HG03066 (cell line): ENCODE measurements at regions not wholly inside any gene's neighbourhood (a gene's known extent, or its start where the extent isn't known, plus 50 kb on each side); places are given as distances from the start of the nearest gene placed in this dataset.
"Not testable (repeated sequence)": the region's sequence is repeated elsewhere in the genome, so short reads cannot be mapped to it uniquely, and the experiment has no call there.

Experiments used
- ATAC-seq: cut with Tn5 transposase; IDR thresholded peaks from one replicate; pipeline ENCODE4 v1.9.1; 2021; ENCODE audit warnings: low read depth; ENCODE audit not compliant: unreplicated experiment

- ATAC-seq, result no peak
These were observed 154.7 kb upstream of the DGKB start for GRCh38 chr7:15057272-15057671.

DNA sequence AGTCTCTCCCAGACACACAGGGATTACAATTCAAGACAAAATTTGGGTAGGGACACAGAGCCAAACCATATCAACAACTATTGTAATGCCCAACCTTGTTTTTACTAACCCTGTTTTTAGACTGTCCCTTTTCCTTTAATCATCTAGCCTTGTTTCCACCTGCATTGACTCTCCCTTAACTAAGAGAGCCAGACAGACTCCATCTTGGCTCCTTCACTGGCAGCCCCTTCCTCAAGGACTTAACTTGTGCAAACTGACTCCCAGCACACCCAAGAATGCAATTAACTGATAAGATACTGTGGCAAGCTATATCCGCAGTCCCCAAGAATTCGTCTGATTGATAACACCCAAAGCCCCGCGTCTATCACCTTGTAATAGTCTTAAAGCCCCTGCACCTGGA lies 151.8 kb upstream of the DGKB start:
- not testable (repeated sequence) for ATAC-seq

GRCh38 chr7:15049157-15049556 lies 146.6 kb upstream of the DGKB start:
- ATAC-seq, result no peak

DNA sequence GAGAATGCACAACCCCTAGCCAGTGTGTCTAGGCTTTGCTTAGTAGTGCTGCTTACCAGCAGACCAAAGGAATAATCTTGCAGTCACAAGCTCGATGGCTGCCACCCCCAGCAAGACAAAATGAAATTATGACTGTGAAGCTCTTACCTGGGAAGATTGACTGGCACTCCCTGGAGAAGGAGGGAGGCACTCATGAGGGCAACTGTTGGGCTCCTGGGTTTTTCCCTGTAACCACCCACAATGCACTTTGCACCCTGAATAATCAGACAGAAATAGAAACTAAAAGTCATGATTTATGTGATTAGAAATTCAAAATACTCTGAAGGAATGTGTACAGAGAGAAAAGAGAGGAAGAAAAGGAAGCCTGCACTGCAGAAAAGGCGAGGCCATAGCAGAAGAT lies 144.3 kb upstream of the DGKB start:
- ATAC-seq, result no peak

DNA sequence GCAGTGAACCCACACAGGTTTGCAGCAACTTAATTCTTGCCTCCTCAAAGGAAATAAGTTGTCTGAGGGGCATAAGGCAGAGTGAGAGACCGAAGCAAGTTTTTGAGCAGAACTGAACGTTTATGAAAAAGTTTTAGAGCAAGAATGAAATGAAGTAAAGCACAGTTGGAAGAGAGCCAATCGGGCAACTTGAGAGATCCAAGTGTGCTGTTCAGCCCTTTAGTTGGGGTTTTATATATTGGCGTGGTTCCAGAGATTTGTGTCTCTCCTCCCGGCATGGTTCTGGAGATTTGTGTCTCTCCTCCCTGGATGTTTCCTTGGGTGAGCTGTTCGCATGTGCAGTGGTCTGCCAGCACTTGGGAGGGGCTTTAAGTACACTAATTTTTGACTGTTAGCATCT lies 141.4 kb upstream of the DGKB start:
- no peak for ATAC-seq

GRCh38 chr7:15042285-15043065 lies 139.9 kb upstream of the DGKB start:
- ATAC-seq, result no peak

DNA sequence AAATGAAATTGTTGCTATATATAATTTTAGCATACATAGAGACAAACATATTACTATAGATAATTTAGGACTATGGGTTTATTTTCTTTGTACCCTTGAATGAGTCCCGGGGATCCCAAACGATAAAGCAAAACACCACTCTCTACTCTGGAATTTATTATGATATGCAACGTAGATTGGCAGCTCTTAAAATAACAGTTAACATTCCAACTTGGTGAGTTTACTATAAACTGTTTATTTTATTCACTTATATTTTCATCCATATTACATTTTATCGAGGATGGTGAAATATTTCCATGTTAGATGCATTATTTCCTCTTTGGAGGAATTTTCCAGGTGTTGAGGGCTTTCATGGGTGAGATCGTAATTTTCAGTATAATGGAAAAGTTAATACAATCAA lies 138.7 kb upstream of the DGKB start:
- no peak for ATAC-seq

DNA sequence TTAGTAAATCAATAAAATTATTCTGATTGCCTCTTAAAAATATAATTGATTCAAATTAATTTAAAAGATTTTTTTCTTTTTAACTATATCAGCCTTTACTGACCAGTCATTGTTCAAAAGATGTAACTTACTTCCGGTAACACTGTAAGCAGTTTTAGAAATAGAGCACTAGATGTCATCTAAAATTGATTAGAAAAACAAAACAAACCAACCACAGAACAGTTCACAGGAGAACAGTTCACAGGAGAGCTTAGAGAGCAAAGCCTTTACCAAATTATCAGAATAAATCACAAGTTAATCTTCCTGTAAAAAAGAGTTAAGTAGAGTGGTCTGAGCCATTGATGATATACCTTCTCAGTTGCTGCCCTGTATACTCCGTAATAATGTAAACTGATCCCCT lies 133.3 kb upstream of the DGKB start:
- ATAC-seq, result no peak

GRCh38 chr7:15033039-15033438 lies 130.5 kb upstream of the DGKB start:
- no peak for ATAC-seq

DNA sequence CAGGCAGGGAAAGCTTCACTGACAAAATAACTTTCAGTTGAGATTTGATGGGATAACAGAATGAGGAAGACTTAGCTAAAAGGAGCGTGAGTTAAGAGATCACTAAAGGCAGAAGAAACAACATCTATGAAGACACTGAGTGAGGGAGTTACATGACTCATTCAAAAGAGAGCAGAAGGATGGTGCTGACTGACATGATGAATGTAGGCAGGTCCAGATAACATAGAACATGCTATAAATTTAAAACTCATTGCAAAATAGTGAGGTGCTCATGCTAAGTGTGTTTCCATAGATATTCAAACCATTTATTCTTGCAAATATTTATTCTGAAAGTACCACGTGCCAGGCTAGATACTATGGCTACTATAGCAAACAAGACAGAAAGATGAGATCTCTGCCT lies 116.4 kb upstream of the DGKB start:
- ATAC-seq, result no peak

DNA sequence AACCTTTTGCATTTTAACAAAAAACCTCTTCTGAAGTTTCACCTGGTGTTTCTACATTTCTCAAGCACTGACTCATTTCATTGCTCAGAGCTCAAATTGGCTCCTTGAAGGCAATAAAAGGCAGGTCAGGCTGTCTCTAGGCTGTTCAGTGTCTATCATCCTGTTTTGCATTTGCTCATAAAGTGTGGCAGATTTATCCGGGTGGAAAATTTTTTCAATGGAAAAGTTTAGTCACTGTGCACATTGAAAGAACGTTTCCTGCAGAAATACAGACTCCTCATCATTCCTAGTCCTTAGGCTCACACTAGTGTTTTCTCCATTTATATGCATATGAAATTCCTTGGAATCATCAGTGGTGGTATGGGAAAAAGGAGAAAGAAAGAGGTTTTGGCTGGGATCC lies 114.2 kb upstream of the DGKB start:
- ATAC-seq, result no peak

DNA sequence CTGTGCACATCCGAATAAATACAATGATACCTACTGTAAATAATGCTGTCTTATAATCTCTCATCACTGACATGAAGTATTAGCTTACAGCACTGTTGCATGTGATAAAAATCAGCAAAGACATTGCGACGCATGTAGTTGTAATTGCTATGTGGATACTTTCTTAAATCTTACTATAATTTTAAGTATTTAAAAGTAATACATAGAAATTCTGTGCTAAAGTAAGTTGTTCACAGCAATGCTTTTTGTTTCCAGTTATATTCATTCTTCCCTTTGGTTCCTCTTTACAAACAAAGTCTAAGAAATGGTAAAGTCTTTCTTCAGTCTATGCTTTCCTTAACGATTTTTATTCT lies 113.7 kb upstream of the DGKB start:
- no peak for ATAC-seq

DNA sequence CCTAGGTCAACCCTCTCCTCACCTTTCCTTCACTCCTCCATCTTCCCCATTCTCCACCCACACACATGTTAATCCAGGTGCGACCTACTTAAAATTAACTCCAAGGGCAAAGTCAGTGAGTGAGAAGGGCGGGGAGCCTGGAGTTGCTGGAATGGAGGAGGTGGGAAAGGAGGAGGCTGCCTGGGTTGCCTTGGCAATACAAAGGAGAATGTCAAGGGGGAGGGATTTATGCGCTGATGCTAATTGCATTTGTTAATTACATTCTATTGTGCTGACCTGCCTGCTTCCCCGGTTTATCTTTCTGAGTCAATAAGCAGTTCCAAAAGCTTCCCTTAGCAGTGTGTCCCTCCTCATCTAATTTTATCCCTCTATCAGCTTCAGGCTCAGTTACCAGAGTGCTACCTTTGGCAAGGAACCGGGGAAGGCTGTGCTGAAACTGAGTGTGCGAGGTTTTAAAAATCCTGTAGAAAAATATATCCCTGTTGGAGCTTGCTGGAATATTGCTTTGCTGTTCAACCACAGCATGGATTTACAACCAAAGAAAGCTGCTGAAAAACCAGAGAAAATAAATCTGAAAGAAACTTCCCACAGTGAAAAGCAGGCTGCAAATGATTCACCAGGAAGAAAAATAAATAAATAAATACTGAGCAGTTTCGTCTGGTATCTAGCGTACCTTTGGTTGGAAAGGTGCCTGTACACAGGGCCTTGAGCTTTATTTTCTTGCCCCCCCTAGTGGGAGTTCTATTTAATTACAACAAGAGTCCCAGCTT lies 113.2 kb upstream of the DGKB start:
- peak; percentile 95 for ATAC-seq

GRCh38 chr7:15012135-15012534 lies 109.6 kb upstream of the DGKB start:
- no peak for ATAC-seq

DNA sequence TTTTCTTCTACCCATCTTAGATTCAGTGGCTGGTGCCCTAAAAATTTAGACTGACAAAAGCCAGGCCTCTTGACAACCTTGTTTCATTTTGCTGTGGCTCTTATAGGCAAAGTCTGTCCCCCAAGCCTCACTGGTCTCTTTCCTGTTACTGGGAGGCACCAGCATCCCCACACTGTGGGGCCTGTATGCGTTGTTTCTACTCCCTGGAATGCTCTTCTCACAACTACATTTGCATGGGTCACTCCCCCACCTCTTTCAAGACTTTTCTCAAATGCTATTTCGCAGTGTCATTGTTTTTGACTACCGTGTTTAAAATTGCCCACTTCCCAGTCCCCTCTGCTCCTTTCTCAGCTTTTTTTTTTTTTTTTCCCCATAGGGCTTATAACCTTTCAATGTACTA lies 108.7 kb upstream of the DGKB start:
- no peak for ATAC-seq

GRCh38 chr7:15007507-15007906 lies 105.0 kb upstream of the DGKB start:
- ATAC-seq, result no peak

GRCh38 chr7:15005672-15006071 lies 103.1 kb upstream of the DGKB start:
- no peak for ATAC-seq

GRCh38 chr7:15000157-15000556 lies 97.6 kb upstream of the DGKB start:
- ATAC-seq, result no peak

DNA sequence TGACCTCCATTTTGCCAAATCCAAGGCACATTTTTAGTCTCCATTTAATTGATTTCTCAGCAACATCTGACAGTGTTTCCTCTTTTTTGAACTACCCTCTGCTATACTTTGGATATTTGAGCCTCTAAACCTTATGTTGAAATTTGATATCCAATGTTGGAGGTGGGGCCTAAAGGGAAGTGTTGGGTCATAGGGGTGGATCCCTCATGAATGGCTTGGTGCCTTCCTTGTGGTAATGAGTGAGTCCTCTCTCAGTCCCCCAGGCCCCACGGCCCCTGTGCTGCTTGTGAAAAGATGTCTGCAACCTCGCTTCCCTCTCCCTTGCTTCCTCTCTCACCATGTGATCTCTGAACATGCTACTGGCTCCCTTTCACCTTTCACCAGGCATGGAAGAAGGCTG lies 96.8 kb upstream of the DGKB start:
- no peak for ATAC-seq

DNA sequence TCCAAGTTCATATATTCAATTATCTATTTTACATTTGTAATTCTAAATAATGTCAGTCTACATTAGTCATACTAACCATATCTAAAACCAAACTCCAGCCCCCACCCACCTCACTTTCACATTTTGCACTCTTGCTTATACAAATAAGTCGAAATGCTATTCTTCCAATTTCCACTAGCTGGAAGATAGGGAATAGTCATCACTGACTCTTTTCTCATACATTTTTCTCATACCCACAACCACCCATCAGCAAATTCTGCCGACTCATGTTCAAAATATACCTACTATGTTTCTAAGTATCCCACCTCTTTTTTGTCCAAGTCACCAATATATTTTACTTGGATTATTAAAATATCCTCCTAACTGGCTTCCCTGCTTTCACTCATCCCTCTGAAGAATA lies 93.2 kb upstream of the DGKB start:
- ATAC-seq, result no peak

GRCh38 chr7:14988941-14989340 lies 86.4 kb upstream of the DGKB start:
- ATAC-seq, result no peak

DNA sequence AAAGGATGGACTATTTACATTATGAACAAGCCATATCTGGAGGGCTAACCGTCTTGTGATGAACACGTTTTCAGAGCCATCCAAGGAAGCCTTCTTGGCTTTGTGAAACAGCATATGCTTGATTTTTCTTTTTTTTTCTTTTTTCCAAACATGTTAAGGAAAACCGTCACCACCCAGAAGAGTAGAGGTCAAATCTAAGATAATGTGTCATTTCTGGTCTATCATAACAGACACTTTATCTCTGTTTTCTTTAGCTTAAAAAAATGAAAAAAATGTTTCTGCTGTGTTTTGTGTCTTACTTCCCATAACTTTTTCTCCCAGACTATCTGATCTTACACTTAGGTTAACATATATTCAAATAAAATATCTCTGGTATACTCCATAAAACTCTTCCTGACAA lies 76.1 kb upstream of the DGKB start:
- no peak for ATAC-seq
